HEK293 (cell line): ENCODE measurements at regions not wholly inside any gene's neighbourhood (a gene's known extent, or its start where the extent isn't known, plus 50 kb on each side); places are given as distances from the start of the nearest gene placed in this dataset.
"Not testable (repeated sequence)": the region's sequence is repeated elsewhere in the genome, so short reads cannot be mapped to it uniquely, and the experiment has no call there.

Source experiments
- CTCF ChIA-PET: fragments of 350-600 bp; formaldehyde crosslinking; extraction: SDS; loops from one replicate; lab custom pipeline; 2021; ENCODE audit warnings: antibody characterized with exemption; lab: Yijun Ruan, JAX
- POLR2A ChIA-PET: fragments of 300-600 bp; formaldehyde crosslinking; extraction: SDS; loops from one replicate; lab custom pipeline; 2020; ENCODE audit warnings: antibody characterized with exemption, inconsistent platforms; lab: Yijun Ruan, JAX
- H3K27ac ChIP-seq: fragments of 200-500 bp; sonication (Bioruptor generic); 2 replicates; pipeline ENCODE4 v1.5.1; 2014; ENCODE audit warnings: low read depth, low read length, control low read depth, inconsistent platforms; ENCODE audit errors: extremely low read depth
- H3K36me3 ChIP-seq, 2 experiments: fragments of 200-500 bp in 1 of 2; sonication (Bioruptor generic) in 1 of 2; 1 replicate in 1 of 2; 2 replicates in 1 of 2; pipeline ENCODE4 v1.5.1; 2014 to 2017; ENCODE audit warnings: inconsistent platforms in 2 of 2, low read length in 2 of 2; ENCODE audit not compliant: control insufficient read depth in 2 of 2, insufficient read depth in 1 of 2
- H3K4me1 ChIP-seq: fragments of 200-500 bp; sonication (Bioruptor generic); 2 replicates; pipeline ENCODE4 v1.5.1; 2014; ENCODE audit warnings: mild to moderate bottlenecking, low read length, inconsistent platforms; ENCODE audit not compliant: control insufficient read depth, insufficient read depth
- H3K4me3 ChIP-seq: 2 replicates; pipeline ENCODE4 v1.5.1; 2011; ENCODE audit warnings: low read depth, mild to moderate bottlenecking, control low read depth, low read length, moderate library complexity
- H3K9me3 ChIP-seq: fragments of 200-500 bp; sonication (Bioruptor generic); 2 replicates; pipeline ENCODE4 v1.5.1; 2014; ENCODE audit warnings: low read depth, low read length, inconsistent platforms; ENCODE audit not compliant: control insufficient read depth, insufficient read depth
- BCL11A ChIP-seq: fragments of 450-650 bp; formaldehyde crosslinking; IDR thresholded peaks from 2 replicates; pipeline ENCODE4 v1.5.1; 2016; ENCODE audit warnings: low read depth, missing biosample characterization, missing genetic modification characterization
- EGR2 ChIP-seq: fragments of 450-650 bp; formaldehyde crosslinking; IDR thresholded peaks from 2 replicates; pipeline ENCODE4 v1.5.1; 2016; ENCODE audit warnings: low read depth, missing biosample characterization, missing genetic modification characterization
- GLIS1 ChIP-seq: fragments of 450-650 bp; formaldehyde crosslinking; IDR thresholded peaks from 2 replicates; pipeline ENCODE4 v1.5.1; 2016; ENCODE audit warnings: missing biosample characterization, missing genetic modification characterization
- KLF17 ChIP-seq: fragments of 450-650 bp; formaldehyde crosslinking; IDR thresholded peaks from 2 replicates; pipeline ENCODE4 v1.5.1; 2016; ENCODE audit warnings: missing biosample characterization, missing genetic modification characterization
- KLF9 ChIP-seq: fragments of 450-650 bp; formaldehyde crosslinking; IDR thresholded peaks from 2 replicates; pipeline ENCODE4 v1.5.1; 2016; ENCODE audit warnings: missing biosample characterization, missing genetic modification characterization, low read depth
- PATZ1 ChIP-seq: fragments of 450-650 bp; formaldehyde crosslinking; IDR thresholded peaks from 2 replicates; pipeline ENCODE4 v1.5.1; 2016; ENCODE audit warnings: missing biosample characterization, missing genetic modification characterization
- PBX3 ChIP-seq: sonication (generic); formaldehyde crosslinking; IDR thresholded peaks from 2 replicates; pipeline ENCODE4 v1.8.1; 2022; ENCODE audit warnings: mild to moderate bottlenecking, moderate library complexity, missing genetic modification reagents
- REST ChIP-seq: fragments of 450-650 bp; formaldehyde crosslinking; IDR thresholded peaks from 2 replicates; pipeline ENCODE4 v1.5.1; 2016; ENCODE audit warnings: missing biosample characterization, missing genetic modification characterization
- ZNF138 ChIP-seq: fragments of 450-650 bp; formaldehyde crosslinking; IDR thresholded peaks from 2 replicates; pipeline ENCODE4 v1.5.1; 2016; ENCODE audit warnings: missing biosample characterization, missing genetic modification characterization, borderline replicate concordance
- ZNF148 ChIP-seq: fragments of 450-650 bp; formaldehyde crosslinking; IDR thresholded peaks from 2 replicates; pipeline ENCODE4 v1.5.0; 2017; ENCODE audit warnings: missing biosample characterization, missing genetic modification characterization, borderline replicate concordance
- ZNF37A ChIP-seq: fragments of 450-650 bp; IDR thresholded peaks from 2 replicates; pipeline ENCODE4 v1.5.1; 2018; ENCODE audit warnings: missing biosample characterization, missing genetic modification characterization
- ZNF549 ChIP-seq: fragments of 450-650 bp; IDR thresholded peaks from 2 replicates; pipeline ENCODE4 v1.5.1; 2018; ENCODE audit warnings: missing biosample characterization, missing genetic modification characterization, mild to moderate bottlenecking, inconsistent platforms, moderate library complexity
- ZNF555 ChIP-seq: fragments of 450-650 bp; formaldehyde crosslinking; conservative IDR thresholded peaks from 2 replicates; pipeline ENCODE4 v1.5.1; 2017; ENCODE audit warnings: missing biosample characterization, mild to moderate bottlenecking, missing genetic modification characterization, inconsistent platforms

GRCh38 chr22:25282671-25283561 is 63.5 kb downstream of the CRYBB2 start (continued):
- TF ChIP-seq ZNF148 (tag by site-specific recombination) (no peak), REST (0 out of 2 replicates have a peak, but pooled peaks have one; percentile 32), KLF17 (tag by site-specific recombination) (0 out of 2 replicates have a peak, but pooled peaks have one; percentile 24), GLIS1 (peak; percentile 32), PBX3 (CRISPR knock-in tag) (no peak), ZNF138 (tag by site-specific recombination) (no peak), PATZ1 (peak; percentile 18), KLF9 (tag by site-specific recombination) (no peak), ZNF549 (no peak), ZNF37A (tag by site-specific recombination) (no peak), ZNF555 (tag by site-specific recombination) (no peak), BCL11A (tag by site-specific recombination) (no peak), EGR2 (no peak)

GRCh38 chr22:25288481-25288880 is 69.0 kb downstream of the CRYBB2 start:
- H3K4me1 ChIP-seq, POLR2A ChIA-PET, H3K4me3 ChIP-seq, H3K9me3 ChIP-seq, H3K36me3 ChIP-seq, H3K27ac ChIP-seq: not testable (repeated sequence)
- CTCF ChIA-PET, result interaction anchor here (0.6 to 0.9 kb wide), 2 partner anchors 43 to 86 kb away, joined by 3 to 4 read pairs; no protein-coding TSS in a partner anchor

- H3K9me3 ChIP-seq, H3K4me1 ChIP-seq, H3K4me3 ChIP-seq, H3K27ac ChIP-seq, POLR2A ChIA-PET, H3K36me3 ChIP-seq: not testable (repeated sequence)
- CTCF ChIA-PET, result interaction anchor here (3.3 kb wide), 1 partner anchor 32 kb away, joined by 14 read pairs; no protein-coding TSS in a partner anchor
Measured at GRCh38 chr22:25301912-25302311, 82.5 kb downstream of the CRYBB2 start.

GRCh38 chr22:25309586-25309985 is 90.1 kb downstream of the CRYBB2 start:
- POLR2A ChIA-PET, H3K4me1 ChIP-seq, H3K36me3 ChIP-seq, H3K4me3 ChIP-seq, H3K9me3 ChIP-seq, H3K27ac ChIP-seq, CTCF ChIA-PET: not testable (repeated sequence)

- POLR2A ChIA-PET, H3K4me3 ChIP-seq, H3K36me3 ChIP-seq, CTCF ChIA-PET, H3K4me1 ChIP-seq, H3K27ac ChIP-seq, H3K9me3 ChIP-seq: not testable (repeated sequence)
Measured at GRCh38 chr22:25311924-25312323, 92.5 kb downstream of the CRYBB2 start.
